Brain microvascular endothelial cell (primary cell): ENCODE measurements at regions not wholly inside any gene's neighbourhood (a gene's known extent, or its start where the extent isn't known, plus 50 kb on each side); places are given as distances from the start of the nearest gene placed in this dataset.

Source experiments
- DNase-seq: peaks from one replicate; pipeline ENCODE4 v3.0.0-alpha.2; 2020
- H3K27ac ChIP-seq: fragments of 250-450 bp; sonication (Bioruptor Pico); 2 replicates; pipeline ENCODE4 v1.5.1; 2020; ENCODE audit warnings: mild to moderate bottlenecking, moderate library complexity
- H3K27me3 ChIP-seq: fragments of 250-450 bp; sonication (Bioruptor Pico); replicated peaks from 2 replicates; pipeline ENCODE4 v1.5.1; 2020; ENCODE audit warnings: mild to moderate bottlenecking
- H3K36me3 ChIP-seq: fragments of 250-450 bp; sonication (Bioruptor Pico); replicated peaks from 2 replicates; pipeline ENCODE4 v1.5.1; 2020; ENCODE audit warnings: mild to moderate bottlenecking
- H3K4me3 ChIP-seq: 2 replicates; pipeline ENCODE4 v1.5.1; 2011; ENCODE audit warnings: low read depth, mild to moderate bottlenecking, control low read depth, low read length, moderate library complexity
- CTCF ChIP-seq: IDR thresholded peaks from 2 replicates; pipeline ENCODE4 v1.5.1; 2011; ENCODE audit warnings: low read depth, mild to moderate bottlenecking, moderate library complexity, low read length, control low read depth, inconsistent platforms; ENCODE audit errors: missing control alignments
- in situ Hi-C: cut with HindIII; loops from 2 replicates; pipeline ENCODE4 v1.10.0; 2017; ENCODE audit warnings: low sequenced_read_pairs, low pct_ligation_motif_present

DNA sequence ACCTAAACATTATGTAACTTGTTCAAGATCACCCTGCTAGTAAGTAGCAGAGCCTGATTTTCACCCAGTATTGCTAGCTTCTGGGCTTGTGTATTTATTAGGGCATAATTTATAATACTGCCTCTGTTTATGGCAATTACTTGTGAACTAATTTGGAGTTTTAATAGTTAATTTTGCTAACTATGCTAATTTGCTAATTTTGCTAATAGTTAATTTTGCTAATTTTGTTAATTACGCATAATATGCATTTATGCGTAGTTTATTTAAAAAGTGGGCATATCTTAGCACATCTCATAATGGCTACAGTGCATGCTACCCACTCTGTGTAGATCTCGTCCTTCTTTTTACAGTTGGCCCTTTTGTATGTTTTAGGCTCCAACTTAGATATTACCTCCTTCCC lies 898.1 kb upstream of the EPHA5 start:
- no peak for TF ChIP-seq CTCF
- no peak for DNase-seq
- Histone ChIP-seq H3K36me3 (no peaks in the 10 kb centered on the region), H3K4me3 (no peak overlapping the region), H3K27ac (no peak overlapping the region), H3K27me3 (no peaks in the 10 kb centered on the region)
- in situ Hi-C loops = no loop called here

- Histone ChIP-seq H3K4me3 (no peak overlapping the region), H3K36me3 (no peaks in the 10 kb centered on the region), H3K27me3 (no peaks in the 10 kb centered on the region), H3K27ac (no peak overlapping the region)
- no peak for DNase-seq
- TF ChIP-seq CTCF = no peak
- in situ Hi-C loops = no loop called here
Observed at GRCh38 chr4:66568001-66568400, 897.7 kb upstream of the EPHA5 start.

DNA sequence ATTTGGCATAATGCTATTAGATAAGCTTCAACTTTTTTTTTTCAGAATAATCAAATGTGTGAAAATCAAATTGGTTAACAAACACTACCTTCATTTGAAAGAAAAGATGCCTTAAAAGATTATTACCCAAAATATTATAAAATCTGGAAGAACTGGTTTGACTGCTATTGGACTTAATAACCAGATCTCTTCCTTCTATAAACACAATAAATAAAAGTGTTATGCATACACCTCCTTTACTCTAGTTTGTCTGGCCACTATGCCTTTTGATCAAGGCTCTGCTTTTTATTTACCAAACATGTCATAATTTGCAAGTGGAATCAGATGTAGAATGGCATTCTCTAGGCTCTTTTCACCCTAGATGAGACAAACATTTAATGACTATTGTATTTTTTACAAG lies 897.3 kb upstream of the EPHA5 start:
- H3K27me3 ChIP-seq = no peaks in the 10 kb centered on the region
- H3K36me3 ChIP-seq = no peaks in the 10 kb centered on the region

GRCh38 chr4:66565801-66566200 lies 895.5 kb upstream of the EPHA5 start:
- H3K4me3 ChIP-seq = no peak overlapping the region
- no peaks in the 10 kb centered on the region for H3K36me3 ChIP-seq
- H3K27ac ChIP-seq = peak overlapping the region; percentile 94
- no peak for TF ChIP-seq CTCF
- no peaks in the 10 kb centered on the region for H3K27me3 ChIP-seq
- in situ Hi-C loops = no loop called here
- no peak for DNase-seq

More for the DNA sequence above, 897.3 kb upstream of the EPHA5 start:
- H3K27ac ChIP-seq = no peak overlapping the region
- TF ChIP-seq CTCF = no peak
- no peak overlapping the region for H3K4me3 ChIP-seq
- in situ Hi-C loops = no loop called here
- no peak for DNase-seq

GRCh38 chr4:66564901-66565651 lies 894.8 kb upstream of the EPHA5 start:
- H3K27me3 ChIP-seq = no peaks in the 10 kb centered on the region
- peak; percentile 88 for DNase-seq
- H3K27ac ChIP-seq = peak overlapping the region; percentile 94
- no peak for TF ChIP-seq CTCF
- H3K36me3 ChIP-seq = no peaks in the 10 kb centered on the region
- in situ Hi-C loops = no loop called here
- no peak overlapping the region for H3K4me3 ChIP-seq
